ENCODE measurements at regions not wholly inside any gene's neighbourhood (a gene's known extent, or its start where the extent isn't known, plus 50 kb on each side); places are given as distances from the start of the nearest gene placed in this dataset.

GRCh38 chr3:139286241-139286640 lies 57.6 kb upstream of the MRPS22 start:
- no peak overlapping the region for H3K4me3 ChIP-seq
- DNase-seq (ENCODE audit: low spot score in 2 of 2), result no peak
- H3K36me3 ChIP-seq (replicated peaks), result no peaks in the 10 kb centered on the region
- no peaks in the 10 kb centered on the region for H3K4me1 ChIP-seq
- no peaks in the 10 kb centered on the region for H3K27me3 ChIP-seq (ENCODE audit: low read depth)
- H3K9me3 ChIP-seq, result no peaks in the 10 kb centered on the region
- in situ Hi-C loops (cut with MboI; ENCODE audit: low sequenced_read_pairs), result no loop called here

DNA sequence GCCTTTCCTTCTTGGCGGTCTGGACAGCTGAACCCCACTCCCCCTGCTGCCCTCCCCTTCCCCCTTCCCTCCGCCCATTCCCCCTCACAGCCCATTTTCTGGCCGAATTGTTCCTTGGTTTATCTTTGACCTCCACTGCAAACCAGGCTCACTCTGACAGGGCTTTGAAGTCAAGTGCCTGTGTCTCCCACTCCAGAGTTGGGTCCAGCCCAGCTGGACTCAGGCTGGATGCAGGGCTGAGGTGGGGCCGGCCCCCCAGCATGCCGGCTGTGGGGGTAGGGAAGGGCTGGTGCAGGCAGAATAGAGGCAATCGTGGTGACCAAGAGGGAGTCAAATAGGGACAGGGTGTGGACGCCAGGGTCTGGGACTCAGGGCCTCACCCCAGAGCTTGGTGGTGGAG lies 57.0 kb upstream of the MRPS22 start:
- H3K4me1 ChIP-seq, result no peaks in the 10 kb centered on the region
- H3K9me3 ChIP-seq, result no peaks in the 10 kb centered on the region
- no peaks in the 10 kb centered on the region for H3K36me3 ChIP-seq (replicated peaks)
- no peak overlapping the region for H3K4me3 ChIP-seq
- no peak for DNase-seq (ENCODE audit: low spot score in 2 of 2)
- in situ Hi-C loops (cut with MboI; ENCODE audit: low sequenced_read_pairs), result no loop called here
- no peaks in the 10 kb centered on the region for H3K27me3 ChIP-seq (ENCODE audit: low read depth)

DNA sequence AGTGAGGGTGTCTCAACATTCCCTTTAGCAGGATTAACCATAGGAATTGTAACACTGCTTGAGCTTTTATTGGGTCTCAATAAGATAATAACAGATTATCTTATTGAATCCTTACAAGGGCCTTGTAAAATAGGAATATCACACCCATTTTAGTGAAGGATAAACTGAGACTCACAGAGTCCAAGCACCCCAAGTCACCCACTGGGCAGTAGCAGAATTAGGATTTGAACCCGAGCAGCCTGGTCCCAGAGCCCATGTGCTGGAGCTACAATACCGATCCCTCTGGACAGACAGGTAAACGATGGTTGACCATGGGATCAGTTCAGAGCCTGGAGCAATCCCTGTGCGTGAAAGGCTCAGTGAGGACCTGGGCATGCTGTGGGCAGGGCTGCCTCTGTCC lies 56.3 kb upstream of the MRPS22 start:
- no peaks in the 10 kb centered on the region for H3K4me1 ChIP-seq
- in situ Hi-C loops (cut with MboI; ENCODE audit: low sequenced_read_pairs), result no loop called here
- H3K36me3 ChIP-seq (replicated peaks), result no peaks in the 10 kb centered on the region
- no peak overlapping the region for H3K4me3 ChIP-seq
- no peaks in the 10 kb centered on the region for H3K9me3 ChIP-seq
- H3K27me3 ChIP-seq (ENCODE audit: low read depth), result no peaks in the 10 kb centered on the region
- no peak for DNase-seq (ENCODE audit: low spot score in 2 of 2)

DNA sequence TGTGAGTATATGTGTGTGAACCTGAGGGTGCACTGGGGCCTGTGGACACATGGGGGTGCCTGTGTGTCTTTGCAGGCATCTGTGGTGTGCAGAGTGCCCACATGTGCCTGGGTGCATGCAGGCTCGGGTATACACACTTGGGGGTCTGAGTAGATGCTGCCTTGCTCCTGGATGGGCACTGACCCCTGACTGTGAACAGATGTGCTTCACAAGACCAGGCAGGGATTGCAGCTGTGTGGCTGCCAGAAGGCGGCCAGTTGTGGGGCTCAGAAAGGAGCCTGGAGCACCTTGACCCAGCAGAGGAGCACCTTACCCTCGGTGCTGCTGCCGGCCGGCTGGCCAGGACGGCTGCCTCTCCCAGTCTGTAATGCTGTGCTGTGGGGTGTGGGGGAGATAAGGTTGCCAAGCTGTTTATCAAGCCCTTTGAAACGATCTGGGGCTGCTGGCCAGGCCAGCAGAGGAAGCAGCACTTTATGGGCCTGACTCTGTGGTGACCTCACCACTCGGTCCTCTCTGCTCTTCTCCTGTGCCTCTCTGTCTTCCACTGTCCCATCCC lies 55.5 kb upstream of the MRPS22 start:
- in situ Hi-C loops (cut with MboI; ENCODE audit: low sequenced_read_pairs), result no loop called here
- H3K9me3 ChIP-seq, result no peaks in the 10 kb centered on the region
- H3K4me1 ChIP-seq, result no peaks in the 10 kb centered on the region
- no peak for DNase-seq (ENCODE audit: low spot score in 2 of 2)
- no peaks in the 10 kb centered on the region for H3K27me3 ChIP-seq (ENCODE audit: low read depth)
- no peaks in the 10 kb centered on the region for H3K36me3 ChIP-seq (replicated peaks)
- H3K4me3 ChIP-seq, result no peak overlapping the region

- Histone ChIP-seq H3K9me3 (no peaks in the 10 kb centered on the region), H3K4me1 (no peaks in the 10 kb centered on the region), H3K36me3 (replicated peaks) (no peaks in the 10 kb centered on the region), H3K27me3 (ENCODE audit: low read depth) (no peaks in the 10 kb centered on the region), H3K4me3 (no peak overlapping the region)
- in situ Hi-C loops (cut with MboI; ENCODE audit: low sequenced_read_pairs), result no loop called here
- no peak for DNase-seq (ENCODE audit: low spot score in 2 of 2)
These were observed 53.8 kb upstream of the MRPS22 start for GRCh38 chr3:139289860-139290524.

GRCh38 chr3:139291276-139292051 lies 52.4 kb upstream of the MRPS22 start:
- Histone ChIP-seq H3K9me3 (no peaks in the 10 kb centered on the region), H3K27me3 (ENCODE audit: low read depth) (no peaks in the 10 kb centered on the region), H3K36me3 (replicated peaks) (no peaks in the 10 kb centered on the region), H3K4me3 (no peak overlapping the region), H3K4me1 (no peaks in the 10 kb centered on the region)
- in situ Hi-C loops (cut with MboI; ENCODE audit: low sequenced_read_pairs), result no loop called here
- DNase-seq (ENCODE audit: low spot score in 2 of 2), result no peak

DNA sequence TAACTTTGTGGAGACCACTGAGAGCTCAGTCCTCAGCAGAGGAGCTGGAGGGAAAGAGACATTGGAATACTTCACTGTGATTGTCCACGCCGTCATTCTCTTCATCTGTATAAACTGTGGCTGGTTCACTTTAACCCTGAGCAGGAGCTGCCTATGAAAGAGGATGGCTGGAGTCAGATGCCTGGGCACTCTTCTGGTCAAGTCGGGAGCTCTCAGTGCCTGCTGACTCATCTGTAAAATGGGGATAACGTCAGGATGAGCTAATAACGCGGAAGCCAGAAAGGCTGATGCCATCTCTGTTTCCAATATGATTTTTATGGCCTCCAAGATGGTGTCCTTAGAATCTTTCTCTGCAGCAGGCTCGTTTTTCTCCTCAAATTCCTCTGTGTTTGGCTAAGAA lies 51.6 kb upstream of the MRPS22 start:
- no peaks in the 10 kb centered on the region for H3K4me1 ChIP-seq
- H3K27me3 ChIP-seq (ENCODE audit: low read depth), result 0 out of 2 replicates have a peak, but pooled peaks cover under 1% of the 10 kb centered on the region
- no peak for DNase-seq (ENCODE audit: low spot score in 2 of 2)
- in situ Hi-C loops (cut with MboI; ENCODE audit: low sequenced_read_pairs), result no loop called here
- H3K36me3 ChIP-seq (replicated peaks), result no peaks in the 10 kb centered on the region
- H3K4me3 ChIP-seq, result no peak overlapping the region
- H3K9me3 ChIP-seq, result no peaks in the 10 kb centered on the region

GRCh38 chr3:139292711-139293664 lies 50.8 kb upstream of the MRPS22 start:
- no peaks in the 10 kb centered on the region for H3K4me1 ChIP-seq
- 0 out of 2 replicates have a peak, but pooled peaks cover 2% of the 10 kb centered on the region for H3K27me3 ChIP-seq (ENCODE audit: low read depth)
- no peaks in the 10 kb centered on the region for H3K9me3 ChIP-seq
- in situ Hi-C loops (cut with MboI; ENCODE audit: low sequenced_read_pairs), result no loop called here
- no peak for DNase-seq (ENCODE audit: low spot score in 2 of 2)
- no peak overlapping the region for H3K4me3 ChIP-seq
- no peaks in the 10 kb centered on the region for H3K36me3 ChIP-seq (replicated peaks)

GRCh38 chr3:139293665-139294023 lies 50.2 kb upstream of the MRPS22 start:
- Histone ChIP-seq H3K9me3 (no peaks in the 10 kb centered on the region), H3K4me3 (no peak overlapping the region), H3K36me3 (replicated peaks) (no peaks in the 10 kb centered on the region), H3K4me1 (no peaks in the 10 kb centered on the region), H3K27me3 (ENCODE audit: low read depth) (0 out of 2 replicates have a peak, but pooled peaks cover 2% of the 10 kb centered on the region)
- no peak for DNase-seq (ENCODE audit: low spot score in 2 of 2)
- in situ Hi-C loops (cut with MboI; ENCODE audit: low sequenced_read_pairs), result no loop called here
